T-helper 1 cell treated with Interleukin-12 subunit alpha and Interleukin-12 subunit beta and Interleukin-4 antibody, amounts not matched to agents 30 μg/mL and 1 μg/mL, for 36 hours (primary cell): ENCODE measurements at regions not wholly inside any gene's neighbourhood (a gene's known extent, or its start where the extent isn't known, plus 50 kb on each side); places are given as distances from the start of the nearest gene placed in this dataset.

Experiments used
- H3K27ac Mint-ChIP-seq: one replicate; pipeline ENCODE4 v1.8.0; 2021; ENCODE audit warnings: mild to moderate bottlenecking, mixed read lengths
- H3K27me3 Mint-ChIP-seq: one replicate; pipeline ENCODE4 v1.8.0; 2021; ENCODE audit warnings: low read depth, mixed read lengths
- H3K36me3 Mint-ChIP-seq: one replicate; pipeline ENCODE4 v1.8.0; 2021; ENCODE audit warnings: low read depth, mixed read lengths
- H3K4me1 Mint-ChIP-seq: one replicate; pipeline ENCODE4 v1.8.0; 2021; ENCODE audit warnings: low read depth, mixed read lengths
- H3K4me3 Mint-ChIP-seq: one replicate; pipeline ENCODE4 v1.8.0; 2021; ENCODE audit warnings: mild to moderate bottlenecking, moderate library complexity, mixed read lengths
- H3K9me3 Mint-ChIP-seq: one replicate; pipeline ENCODE4 v1.8.0; 2021; ENCODE audit warnings: mixed read lengths

- Mint-ChIP-seq H3K4me1 (no peaks in the 10 kb centered on the region), H3K36me3 (no peaks in the 10 kb centered on the region), H3K4me3 (no peak overlapping the region), H3K27ac (no peak overlapping the region), H3K9me3 (no peaks in the 10 kb centered on the region), H3K27me3 (no peaks in the 10 kb centered on the region)
Observed at GRCh38 chr6:1239805-1240204, 72.1 kb upstream of the FOXQ1 start.

- no peak overlapping the region for H3K4me3 Mint-ChIP-seq
- H3K27ac Mint-ChIP-seq = no peak overlapping the region
- H3K9me3 Mint-ChIP-seq = no peaks in the 10 kb centered on the region
Observed at GRCh38 chr6:1238040-1238439, 73.9 kb upstream of the FOXQ1 start.

GRCh38 chr6:1237636-1238035, 74.3 kb upstream of the FOXQ1 start:
- Mint-ChIP-seq H3K27ac (no peak overlapping the region), H3K9me3 (no peaks in the 10 kb centered on the region), H3K27me3 (no peaks in the 10 kb centered on the region), H3K4me1 (no peaks in the 10 kb centered on the region), H3K4me3 (no peak overlapping the region), H3K36me3 (no peaks in the 10 kb centered on the region)

More at GRCh38 chr6:1238040-1238439, 73.9 kb upstream of the FOXQ1 start:
- Mint-ChIP-seq H3K27me3 (no peaks in the 10 kb centered on the region), H3K4me1 (no peaks in the 10 kb centered on the region), H3K36me3 (no peaks in the 10 kb centered on the region)

- no peak overlapping the region for H3K27ac Mint-ChIP-seq
- no peak overlapping the region for H3K4me3 Mint-ChIP-seq
- H3K27me3 Mint-ChIP-seq = no peaks in the 10 kb centered on the region
- no peaks in the 10 kb centered on the region for H3K36me3 Mint-ChIP-seq
- no peaks in the 10 kb centered on the region for H3K4me1 Mint-ChIP-seq
- no peaks in the 10 kb centered on the region for H3K9me3 Mint-ChIP-seq
Observed at GRCh38 chr6:1235825-1236224, 76.1 kb upstream of the FOXQ1 start.

- H3K4me3 Mint-ChIP-seq = no peak overlapping the region
Observed at GRCh38 chr6:1233924-1234323, 78.0 kb upstream of the FOXQ1 start.

GRCh38 chr6:1232578-1232977, 79.3 kb upstream of the FOXQ1 start:
- H3K9me3 Mint-ChIP-seq = no peaks in the 10 kb centered on the region
- no peaks in the 10 kb centered on the region for H3K36me3 Mint-ChIP-seq
- no peaks in the 10 kb centered on the region for H3K27me3 Mint-ChIP-seq
- no peak overlapping the region for H3K4me3 Mint-ChIP-seq
- no peak overlapping the region for H3K27ac Mint-ChIP-seq
- no peaks in the 10 kb centered on the region for H3K4me1 Mint-ChIP-seq

More at GRCh38 chr6:1233924-1234323, 78.0 kb upstream of the FOXQ1 start:
- Mint-ChIP-seq H3K27ac (no peak overlapping the region), H3K36me3 (no peaks in the 10 kb centered on the region), H3K9me3 (no peaks in the 10 kb centered on the region), H3K4me1 (no peaks in the 10 kb centered on the region), H3K27me3 (no peaks in the 10 kb centered on the region)

- Mint-ChIP-seq H3K9me3 (no peaks in the 10 kb centered on the region), H3K27ac (no peak overlapping the region), H3K36me3 (no peaks in the 10 kb centered on the region), H3K4me1 (no peaks in the 10 kb centered on the region), H3K4me3 (no peak overlapping the region), H3K27me3 (no peaks in the 10 kb centered on the region)
Observed at GRCh38 chr6:1231941-1232340, 80.0 kb upstream of the FOXQ1 start.

GRCh38 chr6:1230689-1231605, 81.0 kb upstream of the FOXQ1 start:
- H3K27me3 Mint-ChIP-seq = no peaks in the 10 kb centered on the region
- H3K4me1 Mint-ChIP-seq = no peaks in the 10 kb centered on the region
- H3K4me3 Mint-ChIP-seq = no peak overlapping the region
- no peaks in the 10 kb centered on the region for H3K9me3 Mint-ChIP-seq
- H3K36me3 Mint-ChIP-seq = no peaks in the 10 kb centered on the region
- H3K27ac Mint-ChIP-seq = no peak overlapping the region

GRCh38 chr6:1230281-1230680, 81.6 kb upstream of the FOXQ1 start:
- H3K4me1 Mint-ChIP-seq = no peaks in the 10 kb centered on the region
- no peak overlapping the region for H3K4me3 Mint-ChIP-seq
- H3K27ac Mint-ChIP-seq = no peak overlapping the region
- H3K9me3 Mint-ChIP-seq = no peaks in the 10 kb centered on the region
- no peaks in the 10 kb centered on the region for H3K36me3 Mint-ChIP-seq
- no peaks in the 10 kb centered on the region for H3K27me3 Mint-ChIP-seq

GRCh38 chr6:1229808-1230207, 82.1 kb upstream of the FOXQ1 start:
- no peaks in the 10 kb centered on the region for H3K27me3 Mint-ChIP-seq
- H3K9me3 Mint-ChIP-seq = no peaks in the 10 kb centered on the region
- H3K27ac Mint-ChIP-seq = no peak overlapping the region

GRCh38 chr6:1229301-1229700, 82.6 kb upstream of the FOXQ1 start:
- H3K27me3 Mint-ChIP-seq = no peaks in the 10 kb centered on the region
- H3K9me3 Mint-ChIP-seq = no peaks in the 10 kb centered on the region
- H3K27ac Mint-ChIP-seq = no peak overlapping the region
- no peaks in the 10 kb centered on the region for H3K4me1 Mint-ChIP-seq
- no peaks in the 10 kb centered on the region for H3K36me3 Mint-ChIP-seq
- no peak overlapping the region for H3K4me3 Mint-ChIP-seq

More at GRCh38 chr6:1229808-1230207, 82.1 kb upstream of the FOXQ1 start:
- no peaks in the 10 kb centered on the region for H3K36me3 Mint-ChIP-seq
- no peak overlapping the region for H3K4me3 Mint-ChIP-seq
- H3K4me1 Mint-ChIP-seq = no peaks in the 10 kb centered on the region

GRCh38 chr6:1228754-1229191, 83.1 kb upstream of the FOXQ1 start:
- Mint-ChIP-seq H3K4me3 (no peak overlapping the region), H3K36me3 (no peaks in the 10 kb centered on the region), H3K27me3 (no peaks in the 10 kb centered on the region), H3K27ac (no peak overlapping the region), H3K4me1 (no peaks in the 10 kb centered on the region), H3K9me3 (no peaks in the 10 kb centered on the region)

GRCh38 chr6:1227935-1228753, 83.8 kb upstream of the FOXQ1 start:
- H3K4me3 Mint-ChIP-seq = no peak overlapping the region
- H3K4me1 Mint-ChIP-seq = no peaks in the 10 kb centered on the region
- H3K27ac Mint-ChIP-seq = no peak overlapping the region
- H3K36me3 Mint-ChIP-seq = no peaks in the 10 kb centered on the region
- no peaks in the 10 kb centered on the region for H3K9me3 Mint-ChIP-seq
- no peaks in the 10 kb centered on the region for H3K27me3 Mint-ChIP-seq

- no peaks in the 10 kb centered on the region for H3K4me1 Mint-ChIP-seq
- no peaks in the 10 kb centered on the region for H3K36me3 Mint-ChIP-seq
- no peaks in the 10 kb centered on the region for H3K9me3 Mint-ChIP-seq
- H3K27me3 Mint-ChIP-seq = no peaks in the 10 kb centered on the region
- no peak overlapping the region for H3K4me3 Mint-ChIP-seq
- no peak overlapping the region for H3K27ac Mint-ChIP-seq
Observed at GRCh38 chr6:1227600-1227934, 84.3 kb upstream of the FOXQ1 start.
